Stimulated activated CD8-positive, alpha-beta memory T cell treated with anti-CD3 and anti-CD28 coated beads, Interleukin-7, amount 100 ng/mL, for 48 hours (primary cell): ENCODE measurements at regions not wholly inside any gene's neighbourhood (a gene's known extent, or its start where the extent isn't known, plus 50 kb on each side); places are given as distances from the start of the nearest gene placed in this dataset.
"Not testable (repeated sequence)": the region's sequence is repeated elsewhere in the genome, so short reads cannot be mapped to it uniquely, and the experiment has no call there.

Experiments
- DNase-seq, 2 donors: peaks; one replicate each; pipeline ENCODE4 v3.0.0-alpha.2; 2020; ENCODE audit warnings: low read depth in 1 of 2; ENCODE audit errors: extremely low read depth in 1 of 2

DNA sequence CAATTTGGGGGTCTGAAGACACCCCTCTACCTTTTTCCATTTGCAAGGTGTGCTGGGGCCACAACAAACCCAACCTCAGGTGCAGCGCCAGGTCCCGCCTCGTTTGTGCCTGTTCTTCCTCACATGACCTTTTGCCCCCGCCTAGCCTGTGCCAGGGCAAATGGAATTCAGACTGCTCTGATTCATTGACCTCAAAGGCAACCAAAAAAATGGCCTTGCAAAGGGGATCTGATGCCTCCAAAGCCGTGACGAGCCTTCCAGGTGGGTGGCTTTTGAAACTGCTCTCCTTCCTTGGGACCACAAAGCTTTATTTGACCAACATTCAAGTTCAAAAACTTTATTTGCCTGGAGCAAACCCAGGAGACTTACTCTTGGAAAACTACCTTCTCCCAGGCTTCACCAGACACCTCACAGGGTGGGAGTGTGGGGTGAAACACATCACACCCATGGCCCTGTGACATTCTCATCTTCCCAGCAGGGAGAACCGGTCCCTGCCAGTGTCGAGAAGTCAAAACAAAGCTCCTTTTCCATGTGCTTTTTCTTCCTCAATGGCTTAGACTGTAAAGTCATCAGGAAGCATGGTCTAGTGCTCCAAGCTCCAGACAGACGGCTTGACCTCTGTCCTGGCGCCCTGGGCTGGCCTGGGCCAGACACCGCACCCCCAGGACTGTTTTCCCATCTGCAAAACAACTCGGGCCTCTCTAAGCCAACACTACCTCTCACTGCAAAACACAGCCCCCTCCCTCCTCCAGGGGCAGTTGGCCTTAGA is 103.9 kb upstream of the HES1 start:
- no peak for DNase-seq

DNA sequence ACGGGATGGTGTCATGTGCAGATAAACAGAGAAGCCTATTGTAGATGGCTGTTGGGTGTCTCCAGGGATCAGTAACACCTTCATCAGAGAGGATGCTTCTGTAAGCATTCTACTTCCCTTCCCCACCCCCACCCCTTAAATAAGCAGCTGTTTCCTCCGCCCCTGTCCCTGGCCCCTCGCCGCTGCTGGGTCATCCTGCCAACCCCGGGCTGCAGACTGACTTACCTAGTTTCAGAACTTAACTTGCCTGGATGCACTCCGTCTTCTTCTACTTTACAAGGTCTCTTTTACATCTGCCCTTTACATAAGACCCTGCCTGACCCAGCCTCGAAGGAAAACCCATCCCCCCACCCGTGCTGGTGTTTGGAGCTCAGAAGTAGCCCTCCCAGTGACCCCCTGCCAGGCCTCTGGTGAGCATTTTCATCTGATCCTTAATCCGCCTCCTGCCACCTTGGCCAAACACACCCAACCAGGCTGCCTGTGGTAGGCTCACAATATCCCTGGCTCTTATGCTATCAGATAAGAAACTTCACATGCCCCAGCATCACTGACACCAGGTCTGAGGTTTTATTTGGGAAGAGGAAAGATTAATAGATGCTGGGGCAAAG is 103.0 kb upstream of the HES1 start:
- no peak for DNase-seq

DNA sequence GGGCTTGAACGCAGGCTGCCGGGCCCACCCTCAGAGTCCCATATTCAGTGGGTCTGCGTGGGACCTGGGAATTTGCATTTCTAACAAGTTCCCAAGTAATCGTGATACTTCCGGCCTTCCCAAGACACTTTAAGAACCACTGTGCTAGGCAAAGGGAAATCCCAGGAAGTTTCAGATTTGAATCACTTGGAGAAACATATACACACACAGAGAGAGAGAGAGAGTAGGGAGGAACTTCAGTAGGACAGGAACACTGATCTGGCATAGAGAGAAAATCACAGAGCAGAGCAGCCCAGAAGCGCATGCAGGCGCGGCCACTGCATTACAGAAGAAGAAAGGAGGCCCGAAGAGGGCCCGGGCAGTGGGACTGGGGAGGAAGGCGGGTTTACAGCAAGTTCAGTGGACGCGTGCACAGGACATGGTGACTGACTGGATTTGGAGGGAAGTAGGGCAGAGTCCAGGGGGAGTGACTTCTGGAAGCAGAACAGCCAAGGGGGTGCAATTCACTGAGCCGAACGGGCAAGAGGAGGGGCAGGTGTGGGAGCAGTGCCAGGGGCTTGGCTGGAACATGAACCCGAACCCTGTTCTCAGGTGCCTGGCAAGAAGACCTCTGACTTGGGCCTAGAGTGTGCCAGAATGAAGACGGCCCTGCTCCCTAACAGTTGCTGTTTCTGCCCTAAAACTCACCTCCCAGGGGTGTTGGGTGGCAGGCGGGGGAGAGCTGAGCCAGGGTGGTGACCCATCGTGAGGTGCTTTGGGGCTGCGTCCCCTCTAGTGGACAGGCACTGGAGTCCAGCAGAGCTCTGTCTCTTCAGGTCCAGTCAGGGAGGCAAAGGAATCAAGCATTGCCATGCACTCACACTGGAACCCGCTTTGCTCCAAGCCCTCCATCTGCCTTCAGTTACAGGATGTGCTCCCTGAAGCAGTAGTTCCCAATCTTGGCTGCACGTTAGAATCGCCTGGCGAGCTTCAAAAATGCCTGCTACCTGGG is 101.3 kb upstream of the HES1 start:
- DNase-seq = no peak

DNA sequence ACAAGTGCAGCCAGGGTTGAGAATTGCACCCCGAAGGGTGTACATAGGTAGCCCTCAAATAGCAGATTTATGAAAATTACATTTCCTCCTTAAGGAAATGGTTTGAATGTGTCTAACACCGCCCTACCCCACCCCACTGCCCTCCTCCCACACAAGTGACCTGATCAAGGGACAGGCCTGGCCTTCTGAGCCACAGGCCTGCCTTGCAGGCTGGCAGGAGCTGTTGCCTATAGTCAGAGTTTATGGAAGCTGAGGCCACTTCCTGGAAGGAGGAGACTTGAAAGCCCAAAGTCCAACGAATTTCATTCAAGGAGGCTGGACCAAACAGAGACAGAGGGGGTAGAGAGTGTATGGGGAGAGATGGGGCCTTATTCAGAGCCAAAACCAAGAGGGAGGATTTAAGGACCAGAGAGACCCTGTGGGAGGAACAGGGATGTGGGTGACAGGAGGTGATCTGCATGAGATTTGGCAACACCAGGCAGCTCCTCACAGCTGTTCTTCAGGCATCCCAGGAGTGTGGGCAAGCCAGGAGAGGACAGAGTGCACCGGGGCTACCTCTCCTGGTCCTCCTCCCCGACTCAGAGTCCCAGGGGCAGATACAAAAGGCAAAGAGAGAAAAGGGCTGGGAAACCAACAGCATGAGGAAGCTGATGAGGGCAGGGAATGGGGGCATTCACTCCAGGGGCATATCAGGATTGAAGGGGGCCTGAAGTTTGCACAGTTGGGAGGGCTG is 100.4 kb upstream of the HES1 start:
- DNase-seq = no peak

DNA sequence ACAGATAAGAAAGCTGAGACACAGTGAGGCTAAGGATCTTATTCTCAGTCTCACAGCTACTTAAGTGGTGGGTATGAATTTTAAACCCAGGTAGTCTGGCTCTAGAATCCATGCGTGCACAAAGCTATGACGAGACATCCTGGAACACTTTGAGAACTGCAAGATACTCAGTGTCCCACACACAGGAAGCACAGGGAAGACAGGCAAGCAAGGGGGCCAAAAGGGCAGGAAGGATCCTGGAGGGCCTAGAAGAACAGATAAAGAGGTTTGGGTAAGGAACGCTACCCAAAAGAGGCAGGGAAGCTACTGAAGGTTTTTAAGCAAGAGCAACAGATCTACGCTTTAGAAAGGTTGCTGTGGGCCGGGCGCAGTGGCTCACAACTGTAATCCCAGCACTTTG is 99.1 kb upstream of the HES1 start:
- DNase-seq = no peak

DNA sequence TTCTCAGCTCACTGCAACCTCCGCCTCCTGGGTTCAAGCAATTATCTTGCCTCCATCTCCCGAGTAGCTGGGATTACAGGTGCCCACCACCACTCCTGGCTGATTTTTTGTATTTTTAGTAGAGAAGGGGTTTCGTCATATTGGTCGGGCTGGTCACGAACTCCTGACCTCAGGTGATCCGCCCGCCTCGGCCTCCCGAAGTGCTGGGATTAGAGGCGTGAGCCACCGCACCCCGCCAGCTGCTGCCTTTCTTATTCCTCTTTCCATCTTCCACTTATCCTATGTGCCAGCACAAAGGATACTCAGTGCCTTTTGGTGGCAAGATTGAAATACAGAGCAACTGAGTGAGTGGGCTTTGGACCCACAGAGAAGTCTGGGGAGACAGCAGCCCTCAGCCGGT is 97.6 kb upstream of the HES1 start:
- not testable (repeated sequence) for DNase-seq

DNA sequence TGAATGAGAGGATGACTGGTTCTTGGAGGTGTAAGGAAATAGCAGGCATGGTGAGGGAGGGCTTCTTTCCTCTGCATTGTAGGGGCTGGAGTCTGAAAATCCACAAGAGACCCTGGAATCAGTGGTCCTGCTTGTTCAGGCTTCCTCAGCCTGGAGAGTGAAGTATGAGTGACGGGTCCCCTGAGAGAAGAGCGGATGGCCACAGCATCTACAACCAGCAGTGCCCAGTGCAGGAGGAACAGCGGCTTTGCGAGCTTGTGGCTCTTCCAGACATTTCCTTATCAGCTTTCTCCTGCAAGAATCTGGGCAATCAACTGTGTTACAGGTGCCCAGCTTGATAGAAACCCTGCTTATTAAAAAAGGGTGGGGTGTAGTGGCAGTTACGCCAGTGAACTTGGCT is 97.0 kb upstream of the HES1 start:
- no peak for DNase-seq

DNA sequence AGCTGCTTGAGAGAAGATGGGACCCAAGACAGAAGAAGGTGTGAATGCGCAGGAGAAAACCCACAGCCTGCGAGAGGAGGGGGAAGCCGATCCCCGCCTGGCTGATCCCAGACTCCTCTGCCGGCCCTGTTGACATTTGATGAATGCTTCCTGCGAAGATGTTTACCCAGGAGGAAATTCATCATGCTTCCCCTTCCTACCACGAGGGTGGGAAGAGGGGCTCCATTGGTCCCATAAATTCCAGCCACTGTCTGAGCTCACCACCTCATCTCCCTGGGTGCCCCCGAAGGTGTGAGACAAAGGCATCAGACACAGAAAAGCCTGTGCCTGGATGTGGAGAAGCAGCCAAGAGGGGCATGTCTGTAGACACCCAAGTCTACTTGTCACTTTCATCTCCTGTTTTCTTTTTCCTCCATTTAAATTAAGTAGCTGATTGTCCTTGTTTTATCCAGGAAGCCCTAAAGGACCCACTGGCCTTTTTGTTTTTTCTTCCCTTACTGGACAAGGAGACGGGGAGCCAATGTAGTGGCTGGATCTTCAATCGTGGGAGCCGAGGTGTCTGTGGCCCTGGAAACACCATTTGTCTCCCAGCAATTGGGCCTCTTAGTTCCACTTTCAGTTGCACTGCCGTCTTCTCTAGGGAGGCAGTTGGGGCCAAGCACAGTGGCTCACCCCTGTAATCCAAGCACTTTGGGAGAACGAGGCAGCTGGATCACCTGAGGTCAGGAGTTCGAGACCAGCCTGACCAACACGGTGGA is 95.3 kb upstream of the HES1 start:
- DNase-seq = no peak

DNA sequence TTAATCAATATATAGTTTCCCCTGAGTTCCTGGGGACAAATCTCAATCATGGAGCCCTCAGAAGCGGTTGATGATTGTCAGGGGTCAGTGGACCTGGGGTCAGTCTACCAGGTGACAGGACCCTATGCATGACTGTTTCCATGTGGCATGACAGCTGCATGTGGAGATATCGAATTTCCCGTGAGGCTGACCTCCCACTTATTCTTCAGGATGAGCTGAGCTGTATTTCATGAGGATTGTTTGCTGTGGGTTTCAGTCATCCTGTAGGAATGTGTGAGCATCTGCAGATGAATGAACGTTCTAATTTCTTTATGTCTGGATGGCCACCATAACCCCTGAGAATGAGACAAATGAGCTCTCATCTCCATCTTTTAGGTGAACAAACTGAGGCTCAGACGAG is 93.0 kb upstream of the HES1 start:
- DNase-seq = no peak

DNA sequence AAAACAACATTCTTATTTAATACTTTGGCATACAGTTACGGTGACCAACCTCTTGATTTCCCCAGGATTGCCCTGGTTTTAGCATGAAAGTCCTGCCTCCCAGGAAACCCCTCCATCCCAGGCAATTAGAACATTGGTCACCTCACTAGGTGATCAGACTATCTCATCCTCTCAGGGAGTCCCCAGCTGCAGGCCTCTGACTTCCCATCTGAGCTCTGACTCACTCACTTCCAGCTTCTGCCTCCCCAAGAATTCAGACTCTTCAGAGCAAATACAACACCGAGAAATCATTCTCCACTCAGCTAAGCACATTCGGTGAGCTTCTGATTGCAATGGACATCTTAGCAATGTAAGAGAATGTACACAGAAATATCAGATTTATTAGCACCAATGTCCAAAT is 92.4 kb upstream of the HES1 start:
- no peak for DNase-seq

DNA sequence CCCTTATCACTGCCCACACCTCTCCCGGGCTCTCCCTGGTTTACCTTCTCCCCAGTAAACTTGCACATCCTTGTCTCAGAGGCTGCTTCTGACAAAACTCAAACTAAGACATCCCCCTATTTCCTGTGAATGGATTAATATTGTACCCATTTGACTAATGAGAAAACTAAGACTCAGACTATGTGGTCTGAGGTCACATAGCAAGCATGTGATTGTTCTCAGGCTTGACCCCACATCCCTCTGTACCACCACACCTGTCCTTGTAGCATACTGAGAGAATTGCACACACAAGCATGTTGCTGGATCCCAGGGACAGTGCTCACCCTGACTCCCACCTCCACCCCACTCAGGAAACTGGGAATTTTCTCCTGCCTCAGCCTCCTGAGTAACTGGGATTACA is 90.7 kb upstream of the HES1 start:
- no peak for DNase-seq

DNA sequence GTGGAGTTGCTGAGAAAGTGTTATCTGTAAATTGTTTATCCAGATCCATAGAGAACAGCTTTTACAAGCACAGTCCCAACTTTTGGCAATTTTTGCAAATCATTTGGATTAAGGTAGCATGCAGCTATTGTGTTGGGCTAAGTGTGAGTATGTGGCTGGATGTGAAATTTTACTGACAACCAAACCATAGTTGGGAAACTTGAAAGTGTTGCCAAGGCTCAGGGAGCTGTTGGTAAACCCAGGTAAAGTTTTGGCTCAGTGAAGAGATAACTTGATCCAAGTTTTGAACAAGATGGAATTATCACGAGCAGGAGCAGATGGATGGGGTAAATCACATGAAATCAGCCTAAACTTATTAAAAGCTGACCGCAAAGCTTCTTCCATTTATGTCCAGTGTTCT is 90.0 kb upstream of the HES1 start:
- no peak for DNase-seq

DNA sequence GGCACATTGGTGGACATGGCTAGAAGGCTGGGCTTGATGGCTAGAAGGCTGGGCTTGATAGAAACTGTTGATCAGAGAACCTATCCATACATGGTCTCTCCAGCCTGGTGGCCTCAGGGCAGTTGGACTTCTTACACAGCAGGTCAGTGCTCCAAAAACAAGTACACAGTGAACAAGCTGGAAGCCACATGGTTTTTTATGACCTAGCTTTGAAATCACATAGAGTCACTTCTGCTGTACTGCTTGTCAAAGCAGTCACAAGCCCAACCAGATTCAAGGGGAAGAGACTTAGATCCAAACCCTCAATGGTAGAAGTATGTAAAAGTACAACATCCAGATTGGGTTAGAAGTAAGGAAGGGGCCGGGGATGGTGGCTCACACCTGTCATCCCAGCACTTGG is 89.4 kb upstream of the HES1 start:
- no peak for DNase-seq

DNA sequence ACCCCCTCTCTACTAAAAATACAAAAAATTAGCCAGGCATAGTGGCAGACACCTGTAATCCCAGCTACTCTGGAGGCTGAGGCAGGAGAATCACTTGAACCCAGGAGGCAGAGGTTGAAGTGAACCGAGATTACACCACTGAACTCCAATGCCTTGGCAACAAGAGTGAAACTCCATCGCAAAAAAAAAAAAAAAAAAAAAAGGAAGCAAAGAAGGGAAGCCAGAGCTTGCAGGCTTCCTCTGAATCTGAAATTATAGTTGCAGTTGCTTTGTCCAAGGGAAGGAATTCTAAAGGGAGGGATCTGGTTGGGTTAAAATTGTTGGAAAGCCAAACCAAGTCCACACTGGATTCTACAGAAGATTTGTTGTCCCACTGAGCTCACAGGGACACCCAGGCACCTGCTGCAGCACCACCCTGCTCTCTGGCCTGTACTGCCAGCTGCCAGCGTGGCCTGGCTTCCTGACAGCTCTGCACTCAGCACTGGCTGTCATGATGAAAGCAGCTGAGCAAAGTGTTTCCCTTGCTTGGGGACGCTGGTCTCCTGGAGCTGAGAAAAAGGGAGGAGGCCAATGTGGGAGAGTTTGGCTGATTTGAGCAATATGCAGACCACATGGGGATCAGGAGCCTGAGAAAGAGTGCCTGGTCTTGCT is 88.8 kb upstream of the HES1 start:
- DNase-seq = no peak

DNA sequence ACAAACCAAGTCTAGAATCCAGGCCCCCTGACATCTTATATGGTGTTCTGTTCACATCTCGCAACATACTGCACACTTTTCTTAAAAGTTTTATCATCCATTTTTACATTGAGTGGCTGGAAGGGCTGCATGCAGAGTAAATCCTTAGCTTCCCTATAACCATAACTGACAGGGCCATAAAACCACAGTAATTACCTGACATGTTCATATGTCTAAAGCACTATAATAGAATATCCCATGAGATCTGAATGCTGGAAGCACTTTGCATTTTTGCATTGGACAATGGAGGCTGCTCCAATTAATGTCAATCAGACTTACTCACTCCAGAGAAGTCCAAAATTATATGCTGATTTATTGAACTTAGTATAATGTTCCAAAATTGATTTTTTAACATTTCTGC is 86.6 kb upstream of the HES1 start:
- no peak for DNase-seq

DNA sequence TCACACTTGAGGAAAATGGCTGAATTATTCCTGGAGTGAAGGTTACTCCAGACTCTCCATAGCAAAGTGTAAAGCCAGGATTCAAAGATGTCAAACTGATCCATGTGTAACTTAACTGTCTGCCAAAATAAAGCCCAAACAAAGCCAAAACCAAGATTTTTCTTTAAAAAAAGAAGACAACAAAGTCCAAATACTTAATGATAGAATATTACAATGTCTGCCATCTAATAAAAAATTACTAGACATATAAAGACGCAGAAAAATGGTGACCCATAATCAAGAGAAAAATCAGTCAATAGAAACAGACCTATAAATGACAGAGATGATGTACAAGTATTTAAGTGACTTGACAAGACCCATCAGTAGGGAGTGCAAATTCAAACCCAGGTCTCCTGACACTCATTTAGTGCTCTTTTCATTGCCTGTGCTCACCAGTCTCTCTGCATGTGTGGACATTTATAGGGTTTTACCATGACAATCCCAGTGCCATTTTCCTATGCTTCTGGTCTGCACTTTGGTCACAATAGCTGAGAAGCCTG is 85.1 kb upstream of the HES1 start:
- DNase-seq = no peak

DNA sequence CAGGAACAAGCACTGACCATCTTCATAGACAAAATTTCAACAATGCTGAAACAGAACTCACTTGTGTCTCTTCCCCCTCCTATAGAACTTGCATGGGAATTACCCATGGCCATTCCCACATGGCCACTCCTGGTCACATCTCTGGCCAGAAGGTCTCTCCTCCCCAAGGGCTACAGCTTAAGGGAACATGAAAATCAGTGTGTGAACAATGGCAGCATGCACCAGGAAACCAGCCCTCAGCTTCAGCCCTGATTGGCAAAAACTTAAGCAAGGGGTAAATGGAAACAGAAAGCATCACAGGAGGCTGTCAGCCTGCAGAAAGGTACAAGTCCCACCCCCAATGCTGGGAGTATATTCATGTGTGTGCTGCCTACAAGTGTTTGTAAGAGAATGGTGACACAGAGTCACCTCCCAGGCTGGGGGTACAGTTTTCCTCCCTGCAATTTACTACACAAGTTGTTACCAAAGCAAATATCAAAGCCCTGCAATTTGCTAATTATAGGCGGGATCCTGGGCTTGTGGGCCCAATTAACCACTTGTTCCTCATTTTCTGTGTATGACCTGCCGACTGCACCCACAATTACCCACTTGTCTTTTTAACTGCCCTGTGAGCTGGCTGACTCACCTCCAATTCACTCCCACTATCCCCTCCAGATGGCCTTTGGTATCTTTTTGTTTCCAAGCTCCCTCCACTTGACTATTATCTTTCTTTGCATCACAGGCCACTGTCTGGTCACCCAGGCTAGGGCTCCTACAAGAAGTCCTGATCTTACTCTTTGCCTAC is 84.4 kb upstream of the HES1 start:
- no peak for DNase-seq

DNA sequence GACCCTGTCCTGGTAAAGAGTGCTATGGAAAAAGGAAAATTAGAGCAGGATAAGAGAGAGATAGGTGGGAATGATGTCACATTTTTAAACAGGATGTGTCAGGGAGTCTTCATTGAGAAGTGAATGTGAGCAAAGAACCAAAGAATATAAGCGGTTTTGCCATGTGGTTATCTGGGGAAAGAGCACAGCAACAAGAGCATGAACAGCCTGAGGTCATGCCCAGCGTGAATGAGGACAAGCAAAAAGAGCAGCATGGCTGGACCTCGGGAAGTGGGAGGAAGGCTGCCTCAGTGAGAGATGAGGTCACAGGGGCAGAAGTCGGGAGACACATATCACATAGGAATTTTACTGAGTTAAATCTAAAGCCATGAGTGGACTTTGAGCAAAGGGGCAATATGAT is 82.8 kb upstream of the HES1 start:
- DNase-seq = no peak

DNA sequence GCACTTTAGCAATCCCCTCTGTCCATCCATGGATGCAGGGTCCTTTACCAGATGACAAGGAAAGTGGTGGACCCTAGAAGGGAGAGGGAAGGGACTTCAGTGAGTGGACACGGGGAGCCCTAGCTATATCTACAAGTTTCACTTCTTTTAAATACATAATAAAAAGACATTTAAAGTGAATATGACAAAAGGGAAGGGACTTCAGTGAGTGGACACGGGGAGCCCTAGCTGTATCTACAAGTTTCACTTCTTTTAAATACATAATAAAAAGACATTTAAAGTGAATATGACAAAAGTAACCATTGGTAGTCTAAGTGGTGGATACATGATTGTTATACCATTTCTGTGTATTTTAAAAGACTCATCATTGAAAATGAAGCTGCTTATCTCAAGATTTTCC is 81.9 kb upstream of the HES1 start:
- DNase-seq = no peak
